ENCODE measurements at regions not wholly inside any gene's neighbourhood (a gene's known extent, or its start where the extent isn't known, plus 50 kb on each side); places are given as distances from the start of the nearest gene placed in this dataset.

- TF ChIP-seq CTCF (IDR thresholded peaks at IDR 0.05; ENCODE audit: low read depth, low read length, missing input control) (no peak), YY1 (IDR thresholded peaks at IDR 0.05) (no peak), ZBTB33 (IDR thresholded peaks at IDR 0.05) (no peak), HNF4A (conservative IDR thresholded peaks at IDR 0.05) (no peak), FOXA1 (IDR thresholded peaks at IDR 0.05) (no peak), EGR1 (IDR thresholded peaks at IDR 0.05; ENCODE audit: low read depth in 2 of 2) (no peak), ATF3 (IDR thresholded peaks at IDR 0.05) (no peak), SP1 (IDR thresholded peaks at IDR 0.05) (no peak), MAX (IDR thresholded peaks at IDR 0.05) (no peak), RAD21 (IDR thresholded peaks at IDR 0.05) (no peak), GABPA (IDR thresholded peaks at IDR 0.05 in 1 of 2, conservative IDR thresholded peaks at IDR 0.05 in 1 of 2) (no peak), TAF1 (conservative IDR thresholded peaks at IDR 0.05) (no peak), NR2F2 (IDR thresholded peaks at IDR 0.05) (no peak), FOXA2 (IDR thresholded peaks at IDR 0.05) (no peak)
Observed at GRCh38 chr4:85409251-85409650, 65.7 kb upstream of the ARHGAP24 start.
